ENCODE measurements at regions not wholly inside any gene's neighbourhood (a gene's known extent, or its start where the extent isn't known, plus 50 kb on each side); places are given as distances from the start of the nearest gene placed in this dataset.

DNA sequence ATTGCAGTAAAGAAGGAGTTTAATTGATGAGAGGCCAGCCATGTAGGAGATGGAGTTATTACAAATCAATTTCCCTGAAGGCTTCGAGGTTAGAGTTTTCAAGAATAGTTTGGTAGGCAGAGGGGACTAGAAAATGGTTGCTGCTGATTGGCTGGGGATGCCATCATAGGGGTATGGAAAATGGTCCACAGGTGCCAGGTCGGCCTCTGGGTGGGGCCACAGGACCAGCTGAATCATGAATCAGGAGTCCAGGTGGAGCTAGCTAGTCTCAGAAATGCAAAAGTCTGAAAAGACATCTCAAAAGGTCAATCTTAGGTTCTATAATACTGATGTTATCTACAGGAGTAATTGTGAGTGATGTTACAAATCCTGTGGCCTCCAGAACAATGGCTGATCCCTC, 714.0 kb upstream of the GHITM start:
- TF ChIP-seq JUN (IDR thresholded peaks at IDR 0.05; ENCODE audit: borderline replicate concordance, insufficient read depth, insufficient read length, low read depth) (no peak), MYC (IDR thresholded peaks at IDR 0.05; ENCODE audit: low read depth, low read length) (no peak)

All from endothelial cell of umbilical vein (primary cell).